Testis (tissue), 2 donors: ENCODE measurements at regions not wholly inside any gene's neighbourhood (a gene's known extent, or its start where the extent isn't known, plus 50 kb on each side); places are given as distances from the start of the nearest gene placed in this dataset.

Experiments
- DNase-seq: peaks from one replicate; pipeline ENCODE4 v3.0.0-alpha.2; 2019
- H3K27ac ChIP-seq, 2 donors: fragments of 200-600 bp; sonication (generic); one replicate each; pipeline ENCODE4 v1.5.1; 2019
- H3K27me3 ChIP-seq: fragments of 200-600 bp; sonication (generic); one replicate; pipeline ENCODE4 v1.5.1; 2019
- H3K36me3 ChIP-seq: fragments of 200-600 bp; sonication (generic); one replicate; pipeline ENCODE4 v1.5.1; 2017; ENCODE audit warnings: low read depth; ENCODE audit errors: missing control alignments
- H3K4me1 ChIP-seq: fragments of 200-600 bp; sonication (generic); one replicate; pipeline ENCODE4 v1.5.1; 2019
- H3K4me3 ChIP-seq, 2 donors: fragments of 200-600 bp; sonication (generic); one replicate each; pipeline ENCODE4 v1.5.1; 2017 to 2019
- H3K9me3 ChIP-seq: fragments of 200-600 bp; sonication (generic); one replicate; pipeline ENCODE4 v1.5.1; 2017
- POLR2A ChIP-seq: fragments of 450-650 bp; IDR thresholded peaks from one replicate; pipeline ENCODE4 v1.6.1; 2017; ENCODE audit warnings: antibody characterized with exemption, mild to moderate bottlenecking, moderate library complexity
- WGBS, 2 donors: methylation state at CpG; one replicate each; pipeline ENCODE4 v1.1.5; 2018; 5-methylcytosine and 5-hydroxymethylcytosine counted together
- intact Hi-C: fragments of 100-400 bp; cut with DNase I; formaldehyde crosslinking; loops from one replicate; pipeline ENCODE4 v1.15.1; 2023; ENCODE audit warnings: low total_unique reads
- TF ChIP-seq, protein P1 (sequence below), 3 experiments: fragments of 450-650 bp in 2 of 3; fragments of 200-600 bp in 1 of 3; sonication (generic) in 1 of 3; IDR thresholded peaks; one replicate each; pipeline ENCODE4 v1.5.1; 2016 to 2019; ENCODE audit warnings: antibody characterized with exemption in 3 of 3, mild to moderate bottlenecking in 2 of 3, moderate library complexity in 1 of 3

DNA sequence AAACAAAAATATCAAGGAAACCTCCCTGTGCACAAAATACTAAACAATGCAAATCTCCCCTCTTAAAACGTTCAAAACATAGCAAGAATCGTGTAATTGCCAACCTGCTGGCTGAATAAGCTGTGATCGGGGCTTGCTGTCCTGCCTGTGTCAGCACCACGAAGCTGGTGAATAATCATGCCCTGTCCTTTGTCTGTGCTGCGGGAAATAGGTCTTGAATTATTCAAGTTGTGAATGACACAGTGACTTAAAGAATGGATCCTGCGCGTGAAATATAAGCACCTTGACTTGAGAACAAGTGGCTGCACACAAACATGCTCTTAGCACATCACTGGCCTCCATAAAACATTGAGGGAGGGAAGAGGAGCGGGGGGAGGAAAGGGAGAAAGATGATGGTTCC is 130.2 kb downstream of the OAT start:
- Histone ChIP-seq H3K4me1 (no peaks in the 10 kb centered on the region), H3K27ac (no peak overlapping the region), H3K36me3 (no peaks in the 10 kb centered on the region), H3K4me3 (no peak overlapping the region), H3K27me3 (no peaks in the 10 kb centered on the region), H3K9me3 (no peaks in the 10 kb centered on the region)
- intact Hi-C loops = no loop called here
- WGBS, 2 donors = 88 to 90% methylated on average over 8 of the region's 8 CpGs
- no peak for DNase-seq
- TF ChIP-seq, protein P1, sequence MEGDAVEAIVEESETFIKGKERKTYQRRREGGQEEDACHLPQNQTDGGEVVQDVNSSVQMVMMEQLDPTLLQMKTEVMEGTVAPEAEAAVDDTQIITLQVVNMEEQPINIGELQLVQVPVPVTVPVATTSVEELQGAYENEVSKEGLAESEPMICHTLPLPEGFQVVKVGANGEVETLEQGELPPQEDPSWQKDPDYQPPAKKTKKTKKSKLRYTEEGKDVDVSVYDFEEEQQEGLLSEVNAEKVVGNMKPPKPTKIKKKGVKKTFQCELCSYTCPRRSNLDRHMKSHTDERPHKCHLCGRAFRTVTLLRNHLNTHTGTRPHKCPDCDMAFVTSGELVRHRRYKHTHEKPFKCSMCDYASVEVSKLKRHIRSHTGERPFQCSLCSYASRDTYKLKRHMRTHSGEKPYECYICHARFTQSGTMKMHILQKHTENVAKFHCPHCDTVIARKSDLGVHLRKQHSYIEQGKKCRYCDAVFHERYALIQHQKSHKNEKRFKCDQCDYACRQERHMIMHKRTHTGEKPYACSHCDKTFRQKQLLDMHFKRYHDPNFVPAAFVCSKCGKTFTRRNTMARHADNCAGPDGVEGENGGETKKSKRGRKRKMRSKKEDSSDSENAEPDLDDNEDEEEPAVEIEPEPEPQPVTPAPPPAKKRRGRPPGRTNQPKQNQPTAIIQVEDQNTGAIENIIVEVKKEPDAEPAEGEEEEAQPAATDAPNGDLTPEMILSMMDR (IDR thresholded peaks at IDR 0.05) = no peak
- no peak for TF ChIP-seq POLR2A

DNA sequence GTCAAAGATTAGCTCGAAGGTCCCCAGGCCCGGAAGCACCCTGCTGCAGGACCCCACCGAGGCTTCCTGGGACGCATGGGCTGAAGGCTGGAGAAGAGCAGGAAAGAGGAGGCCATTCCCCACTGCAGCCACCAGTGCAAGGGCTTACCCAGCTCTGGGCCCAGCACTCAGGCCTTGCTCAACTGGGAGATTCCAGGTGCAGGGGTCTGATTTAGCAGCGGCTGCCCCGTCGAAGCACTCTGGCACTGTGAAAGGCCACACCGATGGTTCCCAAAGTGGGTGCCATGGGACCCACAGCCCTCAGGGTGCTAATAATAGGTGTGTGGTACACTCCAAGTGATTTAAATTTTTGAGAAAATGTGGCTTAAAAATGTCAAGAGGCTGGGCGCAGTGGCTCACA is 130.9 kb downstream of the OAT start:
- Histone ChIP-seq H3K4me1 (no peaks in the 10 kb centered on the region), H3K27ac (no peak overlapping the region), H3K36me3 (no peaks in the 10 kb centered on the region), H3K9me3 (no peaks in the 10 kb centered on the region), H3K4me3 (no peak overlapping the region), H3K27me3 (no peaks in the 10 kb centered on the region)
- intact Hi-C loops = no loop called here
- WGBS, 2 donors = 82 to 94% methylated on average over 8 to 9 of the region's 9 CpGs
- no peak for TF ChIP-seq POLR2A
- TF ChIP-seq, protein P1 (IDR thresholded peaks at IDR 0.05) = no peak
- DNase-seq = no peak

DNA sequence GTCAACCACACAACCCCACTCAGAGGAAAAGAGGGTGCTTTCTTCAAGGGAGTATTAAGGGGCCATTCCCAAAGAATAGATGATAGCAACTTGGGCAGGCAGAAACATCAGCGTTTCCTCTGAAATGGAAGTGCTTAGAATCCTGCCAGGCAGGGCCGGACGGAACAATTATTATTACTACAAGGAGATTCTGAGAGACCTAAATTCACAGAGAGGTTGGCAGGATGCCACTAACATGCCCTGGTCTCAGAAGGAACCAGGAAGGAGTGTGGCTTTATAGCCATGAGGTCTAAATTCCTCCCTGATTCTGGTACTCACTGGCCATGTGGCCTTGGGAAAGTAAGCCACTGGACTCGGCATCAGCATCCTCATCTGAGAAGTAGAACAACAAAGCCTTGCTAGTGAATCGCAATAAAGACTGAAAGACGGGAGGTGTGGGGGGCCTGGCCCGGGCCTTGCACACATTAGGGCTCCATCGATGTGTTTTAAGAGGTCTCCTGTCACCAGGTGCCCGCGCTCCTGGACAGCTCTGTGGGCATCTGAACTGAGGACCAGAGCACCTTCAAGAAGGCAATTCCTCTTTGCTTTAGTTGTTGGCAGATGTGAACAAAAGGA is 131.5 kb downstream of the OAT start:
- DNase-seq = no peak
- 80 to 93% methylated on average over 10 of the region's 10 CpGs for WGBS, 2 donors
- TF ChIP-seq, protein P1 (IDR thresholded peaks at IDR 0.05) = no peak
- no peak for TF ChIP-seq POLR2A

DNA sequence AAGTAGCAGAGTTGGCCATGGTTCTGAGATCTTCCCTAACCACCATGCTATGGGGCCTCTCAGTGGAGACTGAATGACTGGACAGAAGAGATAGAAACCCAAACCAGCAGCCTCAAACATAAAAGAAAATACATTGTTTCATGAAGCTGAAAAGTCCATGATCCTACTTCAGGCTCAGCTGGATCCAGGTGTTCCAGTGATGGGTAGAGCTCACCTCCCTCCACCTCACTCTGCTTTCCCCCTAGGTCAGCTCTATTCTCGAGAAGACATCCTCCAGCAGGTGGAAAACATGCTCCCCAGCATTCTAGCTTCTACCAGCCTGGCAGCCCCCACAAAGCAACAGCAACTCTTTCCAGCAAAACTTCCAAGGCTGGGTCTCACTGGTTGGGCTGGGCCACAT is 132.1 kb downstream of the OAT start:
- no peak for TF ChIP-seq POLR2A
- TF ChIP-seq, protein P1 (IDR thresholded peaks at IDR 0.05) = no peak
- intact Hi-C loops = no loop called here
- DNase-seq = no peak
- Histone ChIP-seq H3K27me3 (no peaks in the 10 kb centered on the region), H3K36me3 (no peaks in the 10 kb centered on the region), H3K4me1 (no peaks in the 10 kb centered on the region), H3K9me3 (no peaks in the 10 kb centered on the region), H3K4me3 (no peak overlapping the region), H3K27ac (no peak overlapping the region)
- 65 to 94% methylated on average over 1 of the region's 1 CpG for WGBS, 2 donors

More for the DNA sequence above, 131.5 kb downstream of the OAT start:
- H3K27ac ChIP-seq = no peak overlapping the region
- H3K27me3 ChIP-seq = no peaks in the 10 kb centered on the region
- no peak overlapping the region for H3K4me3 ChIP-seq
- no peaks in the 10 kb centered on the region for H3K9me3 ChIP-seq
- intact Hi-C loops = no loop called here
- no peaks in the 10 kb centered on the region for H3K4me1 ChIP-seq
- no peaks in the 10 kb centered on the region for H3K36me3 ChIP-seq
